Smooth muscle cell (in vitro differentiated cells): ENCODE measurements at regions not wholly inside any gene's neighbourhood (a gene's known extent, or its start where the extent isn't known, plus 50 kb on each side); places are given as distances from the start of the nearest gene placed in this dataset.

ENCODE experiments used
- DNase-seq: peaks from one replicate; lab custom pipeline; 2025; ENCODE audit not compliant: unreplicated experiment; lab: John Stamatoyannopoulos, UW
- H2AFZ ChIP-seq: fragments of 200-600 bp; sonication (generic); 2 replicates; pipeline ENCODE4 v1.6.0; 2016; ENCODE audit warnings: antibody characterized with exemption, low read depth, mild to moderate bottlenecking
- H3F3A ChIP-seq: fragments of 200-600 bp; sonication (generic); 2 replicates; pipeline ENCODE4 v1.6.0; 2017; ENCODE audit warnings: antibody characterized with exemption, low read depth
- H3K27ac ChIP-seq: fragments of 200-600 bp; sonication (generic); 2 replicates; pipeline ENCODE4 v1.5.1; 2016; ENCODE audit warnings: low read depth, mild to moderate bottlenecking
- H3K27me3 ChIP-seq: fragments of 200-600 bp; sonication (generic); 2 replicates; pipeline ENCODE4 v1.6.1; 2016; ENCODE audit warnings: low read depth, mild to moderate bottlenecking
- H3K36me3 ChIP-seq: fragments of 200-600 bp; sonication (generic); 2 replicates; pipeline ENCODE4 v1.5.1; 2016; ENCODE audit warnings: low read depth
- H3K4me1 ChIP-seq: fragments of 200-600 bp; sonication (generic); 2 replicates; pipeline ENCODE4 v1.5.1; 2016; ENCODE audit warnings: low read depth
- H3K4me2 ChIP-seq: fragments of 200-600 bp; sonication (generic); 2 replicates; pipeline ENCODE4 v1.6.0; 2016; ENCODE audit warnings: mild to moderate bottlenecking
- H3K4me3 ChIP-seq: fragments of 200-600 bp; sonication (generic); 2 replicates; pipeline ENCODE4 v1.5.1; 2016; ENCODE audit warnings: mild to moderate bottlenecking
- H3K79me2 ChIP-seq: fragments of 200-600 bp; sonication (generic); 2 replicates; pipeline ENCODE4 v1.6.0; 2016; ENCODE audit warnings: low read depth, mild to moderate bottlenecking
- H3K9ac ChIP-seq: fragments of 200-600 bp; sonication (generic); 2 replicates; pipeline ENCODE4 v1.6.0; 2016; ENCODE audit warnings: low read depth
- H3K9me3 ChIP-seq: fragments of 200-600 bp; sonication (generic); replicated peaks from 2 replicates; pipeline ENCODE4 v1.5.1; 2016; ENCODE audit warnings: low read depth
- H4K20me1 ChIP-seq: fragments of 200-600 bp; sonication (generic); 2 replicates; pipeline ENCODE4 v1.6.0; 2016; ENCODE audit warnings: low read depth
- whole genome bisulfite sequencing: methylation state at CpG from one replicate; pipeline ENCODE4 v1.1.7; 2016; ENCODE audit warnings: low lambda C conversion rate; 5-methylcytosine and 5-hydroxymethylcytosine counted together
- TF ChIP-seq, protein P1 (sequence below): fragments of 200-600 bp; sonication (generic); IDR thresholded peaks from 2 replicates; pipeline ENCODE4 v1.5.1; 2017; ENCODE audit warnings: borderline replicate concordance, mild to moderate bottlenecking, antibody characterized with exemption; ENCODE audit not compliant: insufficient read depth, poor library complexity, severe bottlenecking

GRCh38 chr14:43640718-43641267 is 866.3 kb downstream of the FSCB start:
- H3K4me3 ChIP-seq = no peak overlapping the region
- H3F3A ChIP-seq = no peaks in the 10 kb centered on the region
- no peak for DNase-seq
- no peaks in the 10 kb centered on the region for H4K20me1 ChIP-seq
- 97% methylated on average over 2 of the region's 2 CpGs for WGBS
- no peaks in the 10 kb centered on the region for H3K9me3 ChIP-seq
- H3K79me2 ChIP-seq = no peaks in the 10 kb centered on the region
- no peak overlapping the region for H3K9ac ChIP-seq
- H3K27ac ChIP-seq = no peak overlapping the region
- no peak overlapping the region for H2AFZ ChIP-seq
- H3K4me1 ChIP-seq = no peaks in the 10 kb centered on the region
- no peaks in the 10 kb centered on the region for H3K36me3 ChIP-seq
- H3K27me3 ChIP-seq = no peaks in the 10 kb centered on the region
- H3K4me2 ChIP-seq = no peak overlapping the region
- TF ChIP-seq, protein P1, sequence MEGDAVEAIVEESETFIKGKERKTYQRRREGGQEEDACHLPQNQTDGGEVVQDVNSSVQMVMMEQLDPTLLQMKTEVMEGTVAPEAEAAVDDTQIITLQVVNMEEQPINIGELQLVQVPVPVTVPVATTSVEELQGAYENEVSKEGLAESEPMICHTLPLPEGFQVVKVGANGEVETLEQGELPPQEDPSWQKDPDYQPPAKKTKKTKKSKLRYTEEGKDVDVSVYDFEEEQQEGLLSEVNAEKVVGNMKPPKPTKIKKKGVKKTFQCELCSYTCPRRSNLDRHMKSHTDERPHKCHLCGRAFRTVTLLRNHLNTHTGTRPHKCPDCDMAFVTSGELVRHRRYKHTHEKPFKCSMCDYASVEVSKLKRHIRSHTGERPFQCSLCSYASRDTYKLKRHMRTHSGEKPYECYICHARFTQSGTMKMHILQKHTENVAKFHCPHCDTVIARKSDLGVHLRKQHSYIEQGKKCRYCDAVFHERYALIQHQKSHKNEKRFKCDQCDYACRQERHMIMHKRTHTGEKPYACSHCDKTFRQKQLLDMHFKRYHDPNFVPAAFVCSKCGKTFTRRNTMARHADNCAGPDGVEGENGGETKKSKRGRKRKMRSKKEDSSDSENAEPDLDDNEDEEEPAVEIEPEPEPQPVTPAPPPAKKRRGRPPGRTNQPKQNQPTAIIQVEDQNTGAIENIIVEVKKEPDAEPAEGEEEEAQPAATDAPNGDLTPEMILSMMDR = no peak

GRCh38 chr14:43625294-43625693 is 881.8 kb downstream of the FSCB start:
- DNase-seq = no peak

DNA sequence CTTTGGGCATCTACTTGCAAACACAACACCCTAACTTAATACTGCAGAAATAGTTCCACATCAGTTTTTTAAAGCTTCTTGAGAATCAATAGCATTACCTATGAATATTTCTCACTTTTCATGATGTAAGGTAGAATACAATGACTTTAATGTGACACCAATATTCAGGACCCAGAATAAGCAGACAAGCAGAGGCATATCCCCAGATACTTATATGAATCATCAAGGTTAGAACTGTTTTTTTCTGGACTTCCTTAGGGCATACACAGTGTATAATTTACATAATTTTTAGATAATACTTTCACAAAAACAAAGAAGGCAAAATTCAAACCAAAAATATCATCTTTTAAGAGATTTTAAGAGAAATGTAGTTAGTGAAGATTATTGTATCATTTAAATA is 885.8 kb downstream of the FSCB start:
- H3K27ac ChIP-seq = peak overlapping the region; percentile 16
- H3F3A ChIP-seq = no peaks in the 10 kb centered on the region
- no peaks in the 10 kb centered on the region for H3K36me3 ChIP-seq
- no peaks in the 10 kb centered on the region for H3K79me2 ChIP-seq
- TF ChIP-seq, protein P1 = no peak
- peak overlapping the region; percentile 19 for H3K4me2 ChIP-seq
- H2AFZ ChIP-seq = no peak overlapping the region
- H3K9ac ChIP-seq = no peak overlapping the region
- H3K4me1 ChIP-seq = no peaks in the 10 kb centered on the region
- no peak overlapping the region for H3K4me3 ChIP-seq
- no peaks in the 10 kb centered on the region for H4K20me1 ChIP-seq
- no peaks in the 10 kb centered on the region for H3K9me3 ChIP-seq
- no peak for DNase-seq
- no peaks in the 10 kb centered on the region for H3K27me3 ChIP-seq

More at GRCh38 chr14:43625294-43625693, 881.8 kb downstream of the FSCB start:
- Histone ChIP-seq H3K9me3 (no peaks in the 10 kb centered on the region), H3K4me2 (no peak overlapping the region), H3K27ac (no peak overlapping the region), H3K4me1 (no peaks in the 10 kb centered on the region), H3K4me3 (no peak overlapping the region), H2AFZ (no peak overlapping the region), H3K27me3 (no peaks in the 10 kb centered on the region), H3F3A (no peaks in the 10 kb centered on the region), H3K79me2 (no peaks in the 10 kb centered on the region), H4K20me1 (no peaks in the 10 kb centered on the region), H3K9ac (no peak overlapping the region), H3K36me3 (no peaks in the 10 kb centered on the region)
- 50% methylated on average over 4 of the region's 4 CpGs for WGBS
- TF ChIP-seq, protein P1 = no peak

DNA sequence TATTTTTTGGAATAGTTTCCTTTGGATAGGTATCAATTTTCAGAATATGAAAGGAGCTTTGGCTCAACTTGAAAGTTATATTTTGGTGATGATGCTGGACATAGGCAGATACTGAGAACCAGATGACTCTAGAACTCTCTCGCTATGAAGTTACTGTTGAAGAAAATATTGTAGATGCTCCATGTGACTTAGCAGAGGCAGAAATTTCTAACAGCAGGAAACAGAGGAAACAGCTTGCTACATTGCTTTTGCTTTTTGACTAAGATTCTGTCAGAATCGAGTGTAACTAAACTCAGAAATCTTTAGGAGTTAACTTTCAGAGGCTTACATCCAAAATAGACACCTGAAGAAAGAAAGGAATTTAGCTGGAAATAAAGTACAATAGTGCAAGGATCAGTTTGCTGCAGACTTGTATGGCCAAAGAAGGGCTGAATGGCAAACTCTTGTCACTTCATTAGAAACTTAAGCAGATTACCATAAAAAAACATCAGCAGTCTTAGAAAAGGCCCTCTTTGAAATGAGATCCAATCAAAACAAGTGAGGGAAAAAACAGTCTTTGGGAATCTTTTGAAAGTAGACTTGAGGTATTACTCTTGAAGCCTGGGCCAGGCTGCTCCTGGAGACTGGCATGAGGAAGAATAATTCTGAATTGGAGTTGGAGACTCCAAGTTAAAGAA is 911.8 kb downstream of the FSCB start:
- Histone ChIP-seq H3K4me1 (no peaks in the 10 kb centered on the region), H3K36me3 (no peaks in the 10 kb centered on the region), H3K9me3 (no peaks in the 10 kb centered on the region), H3K4me2 (no peak overlapping the region), H3K27me3 (no peaks in the 10 kb centered on the region), H3K27ac (no peak overlapping the region), H3K4me3 (no peak overlapping the region), H2AFZ (no peak overlapping the region), H3K9ac (no peak overlapping the region), H3K79me2 (no peaks in the 10 kb centered on the region), H3F3A (no peaks in the 10 kb centered on the region), H4K20me1 (no peaks in the 10 kb centered on the region)
- TF ChIP-seq, protein P1 = no peak
- no peak for DNase-seq
- 62% methylated on average over 2 of the region's 2 CpGs for WGBS
